H1 (cell line): ENCODE measurements at regions not wholly inside any gene's neighbourhood (a gene's known extent, or its start where the extent isn't known, plus 50 kb on each side); places are given as distances from the start of the nearest gene placed in this dataset.

Experiments
- HDAC2 ChIP-seq, 2 experiments: fragments of 300-600 bp in 1 of 2; sonication (generic) in 1 of 2; IDR thresholded peaks; 2 replicates each; pipeline ENCODE4 v1.6.1; 2011 to 2012; ENCODE audit warnings: low read depth in 2 of 2, low read length in 2 of 2, mild to moderate bottlenecking in 2 of 2, moderate library complexity in 2 of 2, borderline replicate concordance in 1 of 2, inconsistent platforms in 1 of 2
- JUND ChIP-seq: IDR thresholded peaks from 2 replicates; pipeline ENCODE4 v1.6.1; 2011; ENCODE audit warnings: mild to moderate bottlenecking, improper control_type of control experiment, low read length
- KDM4A ChIP-seq: IDR thresholded peaks from one replicate; pipeline ENCODE4 v1.7.1; 2012; ENCODE audit warnings: low read depth, mild to moderate bottlenecking, moderate library complexity, low read length, inconsistent platforms; ENCODE audit not compliant: severe bottlenecking
- TF ChIP-seq, protein P1 (sequence below): IDR thresholded peaks from 2 replicates; pipeline ENCODE4 v1.6.1; 2012; ENCODE audit warnings: inconsistent platforms
- TF ChIP-seq, protein P2 (sequence below): IDR thresholded peaks from 2 replicates; pipeline ENCODE4 v1.6.1; 2011; ENCODE audit warnings: low read length, improper control_type of control experiment

DNA sequence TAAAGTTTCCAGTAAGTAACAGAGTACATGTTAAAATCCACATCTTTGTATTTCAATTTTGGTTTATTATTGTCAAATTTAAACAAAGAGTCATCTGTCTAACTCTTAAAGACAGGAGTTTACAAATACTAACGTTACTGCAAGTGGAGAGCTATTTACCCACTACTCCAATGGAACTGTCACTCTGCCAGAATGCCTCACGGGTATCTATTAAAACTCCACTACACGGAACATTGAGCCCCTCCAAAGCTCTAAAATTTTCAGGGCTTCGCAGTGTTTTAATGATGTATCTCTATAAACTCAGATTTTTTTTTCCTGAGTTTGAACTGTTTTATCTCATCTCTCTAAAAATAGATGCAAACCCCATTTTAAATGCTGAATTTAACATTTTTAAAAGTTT is 388.7 kb upstream of the SEMA3A start (continued):
- TF ChIP-seq KDM4A: no peak
- TF ChIP-seq JUND: no peak
- TF ChIP-seq, protein P1, sequence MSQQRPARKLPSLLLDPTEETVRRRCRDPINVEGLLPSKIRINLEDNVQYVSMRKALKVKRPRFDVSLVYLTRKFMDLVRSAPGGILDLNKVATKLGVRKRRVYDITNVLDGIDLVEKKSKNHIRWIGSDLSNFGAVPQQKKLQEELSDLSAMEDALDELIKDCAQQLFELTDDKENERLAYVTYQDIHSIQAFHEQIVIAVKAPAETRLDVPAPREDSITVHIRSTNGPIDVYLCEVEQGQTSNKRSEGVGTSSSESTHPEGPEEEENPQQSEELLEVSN: no peak
- TF ChIP-seq HDAC2 (IDR thresholded peaks at IDR 0.05; ENCODE audit: borderline replicate concordance in 1 of 2, low read depth in 2 of 2, low read length in 2 of 2): no peak
- TF ChIP-seq, protein P2, sequence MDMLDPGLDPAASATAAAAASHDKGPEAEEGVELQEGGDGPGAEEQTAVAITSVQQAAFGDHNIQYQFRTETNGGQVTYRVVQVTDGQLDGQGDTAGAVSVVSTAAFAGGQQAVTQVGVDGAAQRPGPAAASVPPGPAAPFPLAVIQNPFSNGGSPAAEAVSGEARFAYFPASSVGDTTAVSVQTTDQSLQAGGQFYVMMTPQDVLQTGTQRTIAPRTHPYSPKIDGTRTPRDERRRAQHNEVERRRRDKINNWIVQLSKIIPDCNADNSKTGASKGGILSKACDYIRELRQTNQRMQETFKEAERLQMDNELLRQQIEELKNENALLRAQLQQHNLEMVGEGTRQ: no peak
- TF ChIP-seq, all 59 proteins: peak for 0
